ENCODE measurements at regions not wholly inside any gene's neighbourhood (a gene's known extent, or its start where the extent isn't known, plus 50 kb on each side); places are given as distances from the start of the nearest gene placed in this dataset.
"Not testable (repeated sequence)": the region's sequence is repeated elsewhere in the genome, so short reads cannot be mapped to it uniquely, and the experiment has no call there.

- no peak for DNase-seq
Observed at GRCh38 chr13:88257706-88258105, 586.5 kb downstream of the SLITRK5 start.

DNA sequence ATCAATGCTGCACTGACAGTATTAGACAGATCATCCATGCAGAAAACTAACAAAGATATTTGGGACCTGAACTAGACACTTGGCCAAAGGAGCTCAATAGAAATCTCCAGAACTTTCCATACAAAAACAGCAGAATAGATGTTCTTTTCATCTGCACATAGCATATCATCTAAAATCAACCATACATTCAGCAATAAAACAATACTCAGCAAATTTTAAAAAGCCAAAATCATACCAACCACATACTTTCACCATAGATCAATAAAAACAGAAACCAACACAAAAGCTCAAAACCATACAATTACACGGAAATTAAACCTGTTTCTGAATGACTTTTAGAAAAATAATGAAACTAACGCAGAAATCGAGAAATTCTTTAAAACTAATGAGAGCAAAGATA is 592.6 kb downstream of the SLITRK5 start:
- no peak for DNase-seq

DNA sequence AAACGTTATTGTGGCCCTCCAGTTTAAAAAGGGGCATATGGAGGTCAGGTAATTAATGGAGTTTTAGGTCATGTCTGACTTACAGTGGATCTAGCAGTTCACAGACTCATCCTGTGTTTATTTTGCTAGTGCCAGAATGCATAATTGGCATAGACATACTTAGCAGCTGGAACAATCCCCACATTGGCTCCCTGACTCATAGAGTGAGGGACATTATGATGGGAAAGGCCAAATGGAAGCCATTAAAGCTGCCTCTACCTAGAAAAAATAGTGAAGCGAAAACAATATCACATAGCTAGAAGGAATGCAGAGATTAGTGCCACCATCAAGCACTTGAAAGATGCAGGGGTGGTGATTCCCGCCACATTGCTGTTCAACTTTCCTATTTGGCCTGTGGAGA is 610.7 kb downstream of the SLITRK5 start:
- DNase-seq: no peak

DNA sequence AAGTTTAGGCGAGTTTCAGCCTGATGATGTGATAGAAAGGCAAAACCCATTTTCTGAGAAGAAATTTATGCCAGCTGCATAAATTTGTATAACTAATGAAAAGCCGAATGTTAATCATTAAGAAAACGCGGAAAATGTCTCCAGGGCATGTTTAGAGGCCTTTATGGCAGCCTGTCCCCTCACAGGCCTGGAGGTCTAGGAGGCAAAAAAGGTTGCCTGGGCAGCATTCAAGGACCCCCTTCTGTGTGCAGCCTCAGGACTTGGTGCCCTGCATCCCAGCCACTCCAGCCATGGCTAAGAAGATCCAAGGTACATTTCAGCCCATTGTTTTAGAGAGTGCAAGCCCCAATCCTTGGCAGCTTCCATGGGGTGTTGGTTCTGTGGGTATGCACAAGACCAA is 614.2 kb downstream of the SLITRK5 start:
- no peak for DNase-seq

DNA sequence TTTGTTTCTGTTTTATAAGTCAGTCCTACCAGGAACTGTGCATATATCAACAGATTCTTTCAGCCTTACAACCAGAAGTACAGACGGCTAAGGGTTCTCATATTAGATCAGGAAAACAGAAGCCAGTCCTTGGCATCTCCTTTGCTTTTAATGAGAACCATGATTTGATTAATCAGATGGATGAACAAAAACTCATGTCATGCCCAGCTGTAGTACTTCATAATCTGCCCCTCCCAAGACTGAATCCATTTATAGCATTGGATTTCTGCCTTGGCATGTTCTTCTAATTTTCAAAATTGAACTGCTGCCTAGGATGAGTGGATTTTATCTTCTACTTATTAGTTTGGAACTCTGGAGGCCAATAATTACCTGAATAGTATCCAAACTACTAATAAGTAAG is 617.2 kb downstream of the SLITRK5 start:
- no peak for DNase-seq

- not testable (repeated sequence) for DNase-seq
Observed at GRCh38 chr13:88291731-88292130, 620.6 kb downstream of the SLITRK5 start.

DNA sequence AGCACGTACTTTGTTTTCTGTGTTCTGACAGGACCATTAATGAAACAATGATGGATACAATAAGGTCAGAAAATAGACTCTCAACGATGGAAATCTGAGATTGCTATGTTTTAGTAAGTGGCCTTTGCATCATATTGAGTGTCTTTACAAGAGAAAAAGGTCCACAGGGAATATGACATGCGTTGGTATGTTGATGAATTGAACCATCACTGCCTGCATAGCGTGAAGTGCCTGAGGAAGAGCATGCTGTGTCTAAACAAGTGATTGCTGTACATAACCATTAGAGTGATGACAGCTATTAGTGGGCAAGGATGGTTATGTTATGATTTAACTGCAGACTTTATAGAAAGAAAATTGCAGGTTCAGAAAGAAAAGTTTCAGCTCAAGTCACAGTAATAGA is 623.2 kb downstream of the SLITRK5 start:
- DNase-seq: no peak

DNA sequence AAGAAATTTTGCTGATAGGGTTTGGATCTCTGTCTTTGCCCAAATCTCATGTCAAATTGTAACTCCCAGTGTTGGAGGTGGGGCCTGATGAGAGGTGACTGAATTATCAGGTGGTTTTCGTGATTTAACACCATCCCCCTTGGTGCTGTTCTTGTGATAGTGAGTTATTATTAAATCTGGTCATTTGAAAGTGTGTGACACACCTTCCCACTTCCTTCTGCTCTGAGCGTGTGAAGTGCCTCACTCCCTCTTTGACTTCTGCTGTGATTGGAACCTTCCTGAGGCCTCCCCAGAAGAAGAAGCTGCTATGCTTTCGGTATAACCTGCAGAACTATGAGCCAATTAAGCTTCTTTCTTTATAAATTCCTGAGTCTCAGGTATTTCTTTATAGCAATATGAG is 632.0 kb downstream of the SLITRK5 start:
- DNase-seq: no peak

- DNase-seq: no peak
Observed at GRCh38 chr13:88303605-88304004, 632.4 kb downstream of the SLITRK5 start.

DNA sequence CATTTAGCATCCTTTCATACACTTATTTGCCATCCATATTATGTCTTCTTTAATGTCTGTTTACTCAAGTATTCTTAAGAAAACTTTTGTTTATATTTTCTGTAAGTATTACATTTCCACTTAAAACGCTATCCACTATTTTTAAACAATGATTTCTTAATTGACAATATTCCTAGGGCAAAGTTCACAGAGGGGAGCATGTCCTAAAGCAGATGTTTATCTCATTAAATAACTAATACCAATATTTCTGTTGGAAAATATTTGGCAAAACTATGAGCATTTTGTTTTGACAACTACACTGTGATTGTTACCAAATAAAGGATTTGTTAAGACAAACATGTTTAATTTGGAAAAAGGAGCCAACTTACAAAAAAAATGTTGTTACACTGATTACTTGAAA is 643.3 kb downstream of the SLITRK5 start:
- no peak for DNase-seq

GRCh38 chr13:88329066-88329465 is 657.9 kb downstream of the SLITRK5 start:
- no peak for DNase-seq

- DNase-seq: no peak
Observed at GRCh38 chr13:88339271-88339741, 668.1 kb downstream of the SLITRK5 start.

GRCh38 chr13:88345171-88345847 is 674.1 kb downstream of the SLITRK5 start:
- DNase-seq: no peak

DNA sequence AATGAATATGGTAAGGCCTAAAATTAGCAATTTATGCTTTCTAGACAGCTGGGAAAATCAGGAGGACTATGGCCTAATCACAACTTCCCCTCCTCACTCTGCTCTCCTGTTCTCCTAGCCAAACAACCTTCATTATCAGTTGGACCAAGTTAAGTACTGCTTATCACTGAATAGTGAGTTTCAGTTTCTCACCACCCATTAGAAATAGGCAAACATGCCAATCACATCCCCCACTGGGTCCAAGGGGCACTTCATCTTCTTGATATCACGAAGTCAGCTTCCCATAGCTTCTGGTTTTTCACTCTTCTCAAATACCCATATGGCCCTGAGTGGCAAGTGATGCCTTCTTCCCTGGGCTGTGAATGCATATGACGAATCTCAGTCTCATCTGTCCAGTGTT is 689.6 kb downstream of the SLITRK5 start:
- DNase-seq: no peak

DNA sequence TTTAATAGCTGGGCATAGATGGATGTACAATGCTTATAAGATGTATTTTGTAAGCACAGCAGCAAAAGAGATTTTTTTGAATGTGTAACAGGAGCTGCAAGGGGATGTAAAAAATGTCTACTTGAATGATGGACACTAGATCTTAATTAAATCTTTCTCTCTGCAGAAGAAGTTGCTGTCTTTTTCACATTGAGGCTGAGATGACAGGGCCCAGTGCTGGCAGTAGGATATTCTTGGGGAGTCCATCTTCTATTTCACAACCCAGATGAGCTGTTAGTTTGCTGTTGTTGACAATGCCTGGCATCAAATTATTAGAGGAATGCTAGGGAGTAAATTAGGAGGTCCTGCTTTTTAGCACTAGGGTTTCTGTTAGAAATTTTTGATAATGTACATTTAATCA is 698.7 kb downstream of the SLITRK5 start:
- DNase-seq: no peak

DNA sequence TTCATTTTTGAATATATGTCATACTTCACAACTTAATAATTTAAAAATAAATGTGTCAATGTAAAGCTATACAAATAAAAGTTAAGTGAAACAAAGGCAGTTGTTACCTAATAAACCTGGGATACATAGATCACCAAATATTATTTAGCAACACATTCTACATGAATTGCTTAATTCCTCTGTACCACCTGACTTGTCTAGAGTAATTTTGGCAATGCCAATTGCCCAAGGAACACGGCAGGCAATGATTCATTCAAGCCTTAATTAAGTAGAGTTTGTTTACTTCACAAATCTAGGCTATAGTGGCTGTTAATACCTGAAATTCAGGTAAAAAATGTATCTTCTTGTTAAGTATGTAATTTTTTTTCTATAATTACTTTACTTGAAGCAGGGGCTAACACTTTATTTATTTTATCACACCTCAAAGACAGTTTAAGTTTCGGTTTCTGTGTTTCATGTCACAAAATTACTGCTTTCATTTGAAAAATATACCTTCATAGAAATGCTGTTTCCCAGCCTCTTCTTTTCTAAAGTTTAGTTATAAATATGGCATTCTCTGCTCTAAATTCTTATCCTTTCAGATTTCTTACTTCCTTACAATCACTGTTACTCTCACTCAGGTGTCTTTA is 705.7 kb downstream of the SLITRK5 start:
- no peak for DNase-seq

GRCh38 chr13:88377852-88378251 is 706.7 kb downstream of the SLITRK5 start:
- no peak for DNase-seq

DNA sequence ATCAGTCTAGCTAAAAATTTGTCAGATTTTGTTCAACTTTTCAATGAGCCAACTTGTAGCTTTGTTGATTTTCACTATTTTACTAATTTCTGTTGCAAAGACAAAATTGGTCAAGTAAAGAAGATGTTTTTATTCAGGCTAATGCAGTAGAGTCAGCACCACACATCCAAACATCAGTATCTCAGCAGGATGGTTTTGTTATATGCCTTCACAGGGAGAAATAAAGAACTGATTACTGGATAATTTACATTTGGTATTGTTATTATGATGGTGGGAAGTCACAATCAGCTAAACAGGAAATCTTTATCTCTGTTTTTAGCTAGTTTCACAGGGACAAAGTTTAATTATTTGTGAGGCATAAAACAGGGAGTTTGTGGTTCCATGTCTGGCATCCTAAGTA is 713.4 kb downstream of the SLITRK5 start:
- no peak for DNase-seq

DNA sequence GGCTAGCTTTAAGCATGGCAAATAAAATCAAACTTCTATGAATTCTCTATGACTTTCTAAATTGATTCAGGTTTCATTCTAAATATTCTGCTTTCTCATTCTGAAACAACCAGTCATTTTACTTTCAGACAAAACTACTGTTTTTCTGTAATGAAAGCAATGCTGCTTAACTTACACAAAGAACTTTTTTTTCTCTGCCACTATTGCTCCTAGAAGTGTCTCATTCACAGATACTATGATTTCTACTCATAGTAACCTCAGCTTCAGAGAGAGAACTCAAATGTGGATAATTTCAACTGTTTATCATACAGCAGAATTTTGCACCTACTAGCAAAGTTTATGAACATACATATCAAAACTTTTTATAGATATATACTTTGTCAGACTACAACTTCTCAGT is 724.6 kb downstream of the SLITRK5 start:
- DNase-seq: no peak

- no peak for DNase-seq
Observed at GRCh38 chr13:88411696-88412095, 740.5 kb downstream of the SLITRK5 start.

- no peak for DNase-seq
Observed at GRCh38 chr13:88417801-88418200, 746.6 kb downstream of the SLITRK5 start.

DNA sequence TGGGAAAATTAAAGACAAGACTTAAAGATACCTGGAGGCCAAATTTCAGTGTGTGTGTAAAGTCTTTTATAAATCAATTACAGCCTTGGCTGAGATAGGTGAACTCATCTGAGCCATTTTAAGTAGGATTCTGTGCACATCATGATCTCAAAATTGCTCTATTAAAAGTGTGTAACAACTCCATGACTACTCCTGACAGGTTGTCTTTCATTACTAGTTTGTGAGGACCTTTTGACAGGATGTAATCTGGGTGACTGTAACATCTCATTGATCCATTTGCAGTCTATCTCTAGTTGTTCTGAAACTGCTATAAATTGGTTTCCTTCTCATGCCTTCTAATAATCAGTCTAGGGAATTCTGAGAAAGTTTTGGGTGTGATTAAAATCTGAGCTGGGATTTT is 753.3 kb downstream of the SLITRK5 start:
- DNase-seq: no peak

- no peak for DNase-seq
Observed at GRCh38 chr13:88426661-88427060, 755.5 kb downstream of the SLITRK5 start.

GRCh38 chr13:88429862-88430261 is 758.7 kb downstream of the SLITRK5 start:
- no peak for DNase-seq

- DNase-seq: no peak
Observed at GRCh38 chr13:88434953-88435352, 763.8 kb downstream of the SLITRK5 start.
